SIG-M5 treated with dmso at 0.1 percent for 504 hours (cell line): ENCODE measurements at regions not wholly inside any gene's neighbourhood (a gene's known extent, or its start where the extent isn't known, plus 50 kb on each side); places are given as distances from the start of the nearest gene placed in this dataset.
"Not testable (repeated sequence)": the region's sequence is repeated elsewhere in the genome, so short reads cannot be mapped to it uniquely, and the experiment has no call there.

Experiments
- DNase-seq: peaks from one replicate; lab custom pipeline; 2025; ENCODE audit not compliant: unreplicated experiment; lab: John Stamatoyannopoulos, UW

DNA sequence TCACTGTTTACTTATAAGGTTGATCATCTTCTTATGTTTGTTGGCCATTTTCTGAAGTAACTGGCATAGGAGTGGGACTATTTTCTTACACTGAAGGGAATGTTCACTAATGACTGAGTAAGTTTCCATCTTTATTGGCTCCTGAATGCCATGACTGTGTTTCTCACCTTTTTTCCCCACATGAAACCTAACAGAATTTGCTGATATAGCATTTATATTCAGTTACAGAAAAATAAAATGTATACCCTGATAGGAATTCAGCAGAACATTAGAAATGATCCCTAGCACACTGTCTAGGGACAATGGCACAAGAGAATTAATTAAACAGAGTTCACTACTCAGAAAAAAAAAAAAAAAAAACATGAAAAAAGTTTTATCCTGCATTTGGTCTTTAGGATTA is 1465.1 kb upstream of the C9orf72 start:
- DNase-seq: no peak

DNA sequence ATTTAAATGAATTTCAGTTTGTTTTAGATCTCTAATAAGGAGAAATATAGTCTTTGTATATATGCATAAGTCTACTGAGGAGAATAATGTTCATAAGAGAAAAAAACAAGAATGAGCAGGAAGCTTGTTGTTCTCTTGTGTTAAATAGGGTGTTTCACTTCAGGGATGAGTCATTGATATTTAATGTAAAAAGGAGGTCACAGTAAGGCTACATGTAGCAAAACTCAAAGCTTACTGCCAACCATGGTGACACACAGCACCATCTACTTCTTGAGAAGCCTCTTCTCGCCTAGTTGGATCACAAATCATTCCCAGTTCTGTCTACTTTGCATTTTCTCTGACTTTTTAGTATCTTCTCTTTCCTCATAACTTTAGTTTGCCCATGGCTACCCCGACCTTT is 1466.0 kb upstream of the C9orf72 start:
- DNase-seq: no peak

DNA sequence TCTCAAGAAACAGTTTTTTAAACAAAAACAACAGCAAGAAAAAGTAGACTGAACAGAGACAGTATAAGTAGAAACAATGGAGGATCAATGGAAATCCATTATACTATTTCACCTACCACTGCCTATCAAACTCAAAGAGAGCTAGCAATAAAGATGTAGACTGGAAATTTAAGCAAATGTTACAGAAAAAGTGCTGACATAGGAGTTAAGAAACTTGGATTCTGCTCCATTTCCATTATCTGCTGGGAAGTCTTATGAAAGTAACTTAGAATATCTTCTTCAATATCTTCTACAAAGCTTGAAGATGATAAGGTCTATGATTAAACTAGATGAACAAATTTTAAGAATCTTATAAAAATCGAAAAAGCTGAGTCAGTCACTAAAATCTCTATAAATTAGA is 1469.8 kb upstream of the C9orf72 start:
- no peak for DNase-seq

DNA sequence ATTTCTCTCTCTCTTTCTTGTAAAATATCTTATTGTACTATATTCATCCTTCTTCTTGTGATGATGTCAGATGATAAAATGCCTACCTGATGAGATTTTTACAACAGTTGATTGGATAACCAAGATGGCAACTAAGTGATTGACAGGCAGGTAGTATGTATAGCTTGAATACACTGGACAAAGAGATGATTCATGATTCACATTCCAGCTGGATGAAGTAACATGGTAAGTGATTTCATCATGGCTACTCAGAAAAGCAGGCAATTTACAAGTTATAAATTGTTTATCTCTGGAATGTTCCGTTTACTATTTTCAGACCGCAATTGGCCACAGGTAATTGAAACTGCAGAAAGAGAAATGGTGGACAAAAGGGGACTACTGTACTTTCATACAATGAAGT is 1471.7 kb upstream of the C9orf72 start:
- no peak for DNase-seq

DNA sequence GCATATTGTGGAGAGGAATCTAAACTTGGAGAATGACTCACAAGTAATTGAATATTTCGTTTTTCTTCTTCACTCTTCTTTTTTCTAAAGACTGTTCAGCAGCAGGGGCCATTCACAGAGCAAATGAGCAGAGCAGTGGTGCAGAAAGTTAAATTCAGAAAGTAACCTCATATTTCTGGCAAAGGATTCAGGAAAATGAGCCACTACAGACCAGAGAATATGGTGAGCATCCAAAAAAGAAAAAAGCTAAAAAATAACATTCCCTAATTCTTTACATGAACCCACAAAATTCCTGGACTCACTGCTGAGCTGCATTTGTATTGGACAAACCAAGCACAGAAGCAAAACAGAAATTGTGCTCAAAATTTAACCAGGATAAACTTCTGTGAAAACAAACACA is 1486.8 kb upstream of the C9orf72 start:
- no peak for DNase-seq

DNA sequence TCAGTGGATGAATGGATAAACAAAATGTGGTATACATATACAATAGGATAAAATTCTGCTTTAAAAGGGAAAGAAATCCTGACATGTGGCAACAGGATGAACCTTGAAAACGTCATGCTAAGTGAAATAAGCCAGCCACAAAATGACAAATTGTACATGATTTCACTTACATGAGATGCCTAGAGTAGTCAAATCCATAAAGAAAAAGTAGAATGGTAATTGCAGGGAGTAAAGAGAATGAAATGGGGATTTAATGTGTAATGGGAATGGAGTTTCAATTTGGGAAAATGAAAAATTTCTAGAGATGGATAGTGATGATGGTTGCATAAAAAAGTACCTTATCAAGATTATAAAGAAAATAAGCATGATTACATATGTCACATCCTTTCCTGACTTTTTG is 1489.2 kb upstream of the C9orf72 start:
- no peak for DNase-seq

DNA sequence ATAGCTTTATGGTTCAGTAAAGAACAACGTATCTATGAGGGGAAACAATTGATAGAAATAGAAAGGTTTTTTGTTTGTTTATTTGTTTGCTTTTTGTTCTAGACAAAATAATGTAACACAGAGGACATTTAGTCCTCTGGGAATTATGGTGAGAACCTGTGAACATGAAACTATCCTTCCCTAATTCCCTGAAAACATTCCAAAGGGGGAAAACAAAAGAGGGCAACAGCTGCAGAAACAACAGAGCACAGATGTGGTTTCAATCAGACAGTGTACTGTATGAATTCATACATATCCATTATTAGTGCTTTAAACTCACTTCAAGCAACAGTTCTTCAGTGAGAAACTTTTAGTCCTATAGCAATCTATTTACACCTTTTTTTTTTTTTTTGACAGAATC is 1489.8 kb upstream of the C9orf72 start:
- no peak for DNase-seq

DNA sequence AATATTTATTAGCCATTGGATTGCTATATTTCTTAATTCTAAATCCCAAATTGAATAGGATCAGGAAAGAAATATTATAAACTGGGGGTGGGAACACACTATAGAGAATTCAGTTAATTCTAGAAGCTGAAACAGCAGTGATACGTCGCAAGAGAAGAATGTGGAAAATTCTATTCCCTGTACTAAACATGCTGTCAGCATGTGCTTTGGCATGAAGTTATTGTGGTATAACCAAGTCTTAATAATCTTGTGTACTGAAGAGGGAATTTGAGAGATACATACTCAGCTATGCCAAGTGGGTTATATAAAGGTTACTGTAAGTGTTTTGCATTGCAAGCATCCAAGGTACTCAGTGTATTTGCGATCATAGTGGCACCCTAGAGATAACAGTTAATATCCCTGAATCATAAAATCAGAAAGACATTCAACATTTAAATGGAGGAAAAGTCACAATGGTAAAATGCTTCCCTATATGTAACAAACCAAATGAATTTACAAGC is 1492.9 kb upstream of the C9orf72 start:
- no peak for DNase-seq

DNA sequence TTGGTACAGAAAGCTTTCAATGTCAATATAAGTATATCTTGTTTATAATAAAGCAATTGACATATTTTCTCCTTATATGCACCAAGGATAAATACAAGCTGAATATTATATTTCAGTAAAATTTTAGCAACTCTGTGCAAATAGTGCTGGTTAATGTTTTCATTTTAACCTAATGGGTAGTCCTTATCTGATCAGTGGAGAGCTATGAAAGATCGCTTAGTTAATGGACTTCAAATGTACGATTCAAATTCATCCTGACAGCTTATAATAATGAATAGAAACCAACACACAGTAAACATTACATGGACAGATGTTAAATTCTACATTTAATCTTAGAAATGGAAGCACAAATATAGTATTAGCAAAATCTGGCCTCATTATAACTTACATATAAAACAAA is 1495.2 kb upstream of the C9orf72 start:
- DNase-seq: no peak

DNA sequence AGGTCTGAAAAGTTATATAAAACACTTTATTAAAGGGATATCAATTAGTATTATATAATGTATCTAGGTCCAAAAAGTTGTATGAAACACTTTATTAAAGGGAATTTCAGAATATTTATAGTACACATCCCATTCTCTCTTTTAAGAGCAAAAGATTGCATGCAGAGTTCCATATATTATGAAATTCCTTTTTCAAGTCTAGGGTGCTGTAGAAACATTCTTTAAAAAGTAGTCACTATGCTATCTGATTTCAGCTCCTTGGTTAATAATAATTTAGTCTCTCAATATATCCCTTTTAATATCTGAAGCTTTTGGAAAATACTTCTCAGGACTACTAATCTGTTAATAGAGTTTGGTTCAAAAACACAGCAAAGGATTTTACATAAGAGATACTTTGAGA is 1496.1 kb upstream of the C9orf72 start:
- no peak for DNase-seq

DNA sequence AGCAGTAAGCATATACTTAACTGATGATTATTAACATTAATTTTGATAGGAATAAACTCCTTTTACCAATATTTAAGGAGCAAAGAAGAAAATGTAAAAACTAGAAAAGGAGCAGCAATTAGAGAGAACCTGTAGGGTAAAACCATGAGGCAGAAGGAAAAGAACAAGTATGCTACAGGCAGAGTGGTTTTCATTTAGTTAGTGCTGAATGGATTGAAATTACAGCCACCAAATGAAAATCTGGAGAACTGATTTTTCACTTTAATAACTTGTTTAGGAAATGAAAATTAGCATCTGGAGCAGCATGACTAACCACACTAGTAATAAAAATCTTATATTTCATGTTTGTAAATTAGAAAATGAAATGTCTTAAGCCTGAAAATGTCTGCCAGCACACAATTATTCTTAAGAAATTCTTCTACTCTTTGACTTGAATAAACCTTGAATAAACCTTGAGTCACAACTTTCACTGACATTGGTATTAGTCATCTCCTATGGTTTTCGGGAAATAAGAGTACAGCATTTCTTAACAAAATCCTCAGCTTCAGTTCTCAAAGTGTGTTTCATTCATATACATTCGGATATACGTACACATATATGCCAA is 1504.9 kb upstream of the C9orf72 start:
- no peak for DNase-seq

DNA sequence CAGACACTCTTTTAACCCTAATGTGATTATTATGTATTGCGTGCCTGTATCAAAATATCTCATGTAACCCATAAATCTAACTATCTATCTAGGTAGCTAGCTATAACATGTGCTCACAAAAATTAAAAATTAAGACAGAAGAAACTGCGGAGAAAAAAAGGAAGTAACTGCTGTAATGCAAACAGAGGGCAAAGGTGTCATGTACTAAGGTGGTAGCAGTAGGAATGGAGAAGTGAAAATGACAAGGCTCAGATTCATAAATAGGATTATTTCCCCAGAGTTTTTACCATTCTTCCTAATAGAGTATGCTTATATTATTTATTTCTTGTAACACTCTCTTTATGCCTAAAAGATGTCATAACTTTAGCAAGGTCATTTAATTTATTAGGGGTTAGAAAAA is 1527.5 kb upstream of the C9orf72 start:
- no peak for DNase-seq

DNA sequence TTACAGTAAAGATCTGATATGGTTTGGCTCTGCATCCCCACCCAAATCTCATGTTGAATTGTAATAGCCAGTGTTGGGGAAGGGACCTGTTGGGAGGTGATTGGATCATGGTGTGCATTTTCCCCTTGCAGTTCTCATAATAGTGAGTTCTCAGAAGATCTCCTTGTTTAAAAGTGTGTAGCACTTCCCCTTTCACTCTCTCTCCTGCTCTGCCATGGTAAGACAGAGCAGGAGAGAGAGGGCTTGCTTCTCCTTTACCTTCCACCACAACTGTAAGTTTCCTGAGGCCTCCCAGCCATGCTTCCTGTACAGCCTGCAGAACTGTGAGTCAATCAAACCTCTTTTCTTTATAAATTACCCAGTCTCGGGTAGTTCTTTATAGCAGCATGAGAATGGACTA is 1530.9 kb upstream of the C9orf72 start:
- not testable (repeated sequence) for DNase-seq

DNA sequence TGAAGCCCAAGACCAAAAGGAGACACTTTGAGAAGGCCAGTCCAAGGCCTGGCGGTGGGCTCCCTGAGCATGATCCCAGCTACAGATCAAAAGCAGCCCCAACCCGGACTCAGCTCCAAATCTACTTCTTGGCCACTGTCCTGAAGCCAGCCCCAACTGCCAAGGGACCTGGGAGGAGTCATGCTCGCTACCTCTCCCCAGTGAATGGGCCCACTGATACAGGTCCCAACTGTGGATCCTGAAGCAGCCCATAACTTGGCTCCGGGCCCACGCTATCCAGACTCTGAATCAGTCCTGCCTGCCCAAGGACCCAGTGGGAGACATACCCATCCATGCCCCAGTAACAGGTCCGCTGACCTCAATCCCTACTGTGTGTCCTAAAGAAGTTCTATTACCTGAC is 1545.3 kb upstream of the C9orf72 start:
- no peak for DNase-seq

DNA sequence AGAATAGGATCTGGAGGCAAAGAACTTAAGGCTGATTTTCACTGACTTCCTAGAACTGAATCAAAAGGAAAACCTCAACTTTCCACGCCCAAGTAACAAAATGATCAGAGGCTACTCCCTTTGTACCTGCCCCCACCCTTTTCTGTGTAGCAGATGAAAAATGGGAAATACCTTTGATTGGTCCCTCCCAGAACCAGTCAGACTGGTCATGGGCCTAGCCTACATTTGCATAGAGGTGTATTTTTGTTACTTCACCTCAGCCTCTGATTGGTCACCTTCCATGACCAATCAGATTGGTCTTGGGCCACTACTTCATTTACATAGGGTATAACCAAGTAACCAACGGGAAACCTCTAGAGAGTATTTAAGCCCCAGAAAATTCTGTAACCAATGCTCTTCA is 1553.5 kb upstream of the C9orf72 start:
- DNase-seq: no peak

DNA sequence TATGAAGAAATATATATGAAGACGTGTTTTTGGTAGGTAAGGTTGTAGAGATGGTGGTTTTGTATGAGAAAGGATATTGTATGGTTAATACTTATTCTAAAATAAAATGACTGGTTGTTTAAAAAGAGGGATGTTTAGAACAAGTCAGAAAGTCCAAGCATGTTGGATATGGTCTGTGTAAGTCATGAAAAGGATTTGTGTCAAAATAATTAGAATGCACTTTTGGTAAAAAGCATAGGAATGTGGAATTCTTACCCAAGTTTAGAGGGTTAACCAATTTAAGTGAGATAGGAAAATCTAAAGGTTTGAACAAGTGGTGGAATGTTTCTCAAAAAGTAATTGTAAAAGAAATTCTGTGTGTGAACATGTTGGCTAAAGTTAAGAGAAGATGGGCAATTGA is 1556.5 kb upstream of the C9orf72 start:
- DNase-seq: no peak

DNA sequence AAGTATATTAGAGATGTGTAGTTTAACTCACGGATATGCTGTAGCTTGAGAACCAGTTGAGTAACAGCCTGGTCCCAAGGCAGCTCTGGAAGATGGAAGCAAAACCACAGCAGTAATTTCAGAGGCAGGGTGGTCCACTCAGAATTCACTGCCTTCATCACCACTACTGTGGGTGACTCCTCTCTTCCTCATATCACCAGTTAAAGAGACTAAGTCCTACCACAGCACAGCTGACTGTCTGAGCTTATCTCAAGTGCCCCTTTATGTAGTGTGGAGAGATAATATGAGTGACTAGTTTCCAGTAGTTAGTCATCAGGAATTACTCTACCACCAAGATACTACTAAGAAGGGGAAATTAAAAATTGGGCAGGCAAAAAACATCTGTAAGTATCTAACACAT is 1571.2 kb upstream of the C9orf72 start:
- no peak for DNase-seq

DNA sequence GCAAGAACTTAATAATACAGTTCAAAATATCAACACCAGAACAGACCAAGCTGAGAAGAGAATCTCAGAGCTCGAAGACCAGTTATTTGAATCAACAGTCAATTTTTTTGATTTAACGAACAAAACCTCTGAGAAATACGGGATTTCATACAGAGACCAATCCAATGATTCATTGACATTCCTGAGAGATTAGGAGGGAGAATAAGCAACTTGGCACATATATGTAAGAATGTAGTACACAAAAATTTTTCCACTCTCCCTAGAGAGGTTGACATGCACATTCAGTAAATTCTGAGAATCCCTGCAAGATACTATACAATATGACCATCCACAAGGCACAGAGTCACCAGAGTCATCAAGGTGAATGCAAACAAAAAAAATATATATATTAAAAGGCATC is 1577.3 kb upstream of the C9orf72 start:
- DNase-seq: no peak

DNA sequence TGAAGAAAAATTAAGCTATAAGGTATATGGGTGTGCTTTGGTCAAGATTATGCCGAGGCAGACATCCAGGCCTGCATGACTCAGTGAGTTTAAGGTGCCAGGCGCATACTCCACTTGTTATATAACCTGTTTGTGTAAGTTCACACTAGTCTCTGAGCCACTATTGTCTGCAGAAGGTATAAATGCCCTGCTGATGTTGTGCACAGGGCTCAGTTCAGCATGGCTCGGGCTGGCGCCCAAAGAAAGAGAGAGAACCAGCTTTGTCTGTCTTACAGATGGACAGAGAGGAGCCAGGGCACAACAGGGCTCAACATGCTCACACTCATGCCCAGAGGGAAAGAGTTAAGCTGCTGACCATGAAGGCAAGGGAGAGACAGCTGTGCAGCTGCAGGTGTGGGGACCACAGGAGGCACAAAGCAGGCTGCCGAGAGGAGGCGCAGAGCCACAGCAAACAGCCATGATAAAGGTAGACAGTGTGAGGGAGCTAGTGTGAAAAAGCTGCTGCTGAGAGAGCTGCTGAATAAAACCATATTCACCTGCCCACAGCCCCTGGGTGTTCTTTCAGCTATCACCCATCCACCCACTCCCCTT is 1587.6 kb upstream of the C9orf72 start:
- no peak for DNase-seq

DNA sequence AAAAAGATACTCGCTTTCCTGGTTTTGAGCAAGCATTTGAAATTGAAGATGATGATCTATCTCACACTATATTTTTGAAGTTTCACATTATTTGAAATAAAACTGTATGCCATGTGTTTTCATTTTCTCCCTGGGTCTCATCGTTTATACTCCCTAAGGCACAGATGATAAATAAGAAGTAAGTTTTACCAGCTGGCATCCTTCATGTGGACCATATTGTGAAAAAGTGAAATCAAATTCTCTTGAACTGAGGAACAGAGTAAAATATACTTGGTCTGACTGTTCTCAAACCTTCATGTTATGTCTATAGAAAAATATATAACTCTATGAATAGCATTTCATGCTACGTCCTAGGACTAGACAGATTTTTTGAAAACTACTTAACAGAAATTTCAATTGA is 1600.9 kb upstream of the C9orf72 start:
- no peak for DNase-seq

DNA sequence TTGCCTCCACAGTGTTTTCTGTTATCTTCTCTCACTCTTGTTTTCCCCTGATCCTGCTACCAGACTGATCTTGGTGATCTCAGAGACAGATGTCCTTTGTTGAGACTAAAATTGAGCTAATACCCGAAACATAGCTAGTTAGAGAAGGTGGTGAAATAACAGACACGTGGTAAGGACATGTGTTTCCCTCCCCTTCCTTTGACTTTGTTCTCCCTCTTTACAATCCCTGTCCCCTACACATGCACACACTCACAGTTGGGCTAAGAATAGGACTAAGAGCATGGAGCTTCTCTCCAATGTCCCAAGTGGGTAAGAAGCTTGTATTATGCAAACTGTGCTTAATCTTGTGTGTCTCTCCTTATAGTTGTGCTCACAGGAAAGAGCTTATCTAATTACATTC is 1603.0 kb upstream of the C9orf72 start:
- no peak for DNase-seq

DNA sequence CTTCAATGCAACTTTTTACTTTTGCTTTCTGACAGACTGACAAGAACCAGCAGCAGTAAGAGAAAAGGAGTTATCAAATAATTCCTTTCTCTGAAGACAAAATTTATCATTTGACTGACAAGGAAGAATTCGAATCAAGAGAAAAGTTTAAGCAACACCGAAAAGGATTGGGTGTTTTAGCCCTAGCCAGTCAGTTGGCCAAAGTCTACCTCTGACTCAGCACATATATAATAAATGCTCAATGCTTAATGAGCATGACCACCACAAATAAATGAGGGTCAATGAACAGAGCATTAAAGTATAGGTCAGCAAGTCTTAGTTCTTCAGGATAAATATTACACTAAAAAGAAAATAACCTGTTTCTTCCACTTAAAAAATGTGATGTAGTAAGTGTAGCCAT is 1603.5 kb upstream of the C9orf72 start:
- no peak for DNase-seq

DNA sequence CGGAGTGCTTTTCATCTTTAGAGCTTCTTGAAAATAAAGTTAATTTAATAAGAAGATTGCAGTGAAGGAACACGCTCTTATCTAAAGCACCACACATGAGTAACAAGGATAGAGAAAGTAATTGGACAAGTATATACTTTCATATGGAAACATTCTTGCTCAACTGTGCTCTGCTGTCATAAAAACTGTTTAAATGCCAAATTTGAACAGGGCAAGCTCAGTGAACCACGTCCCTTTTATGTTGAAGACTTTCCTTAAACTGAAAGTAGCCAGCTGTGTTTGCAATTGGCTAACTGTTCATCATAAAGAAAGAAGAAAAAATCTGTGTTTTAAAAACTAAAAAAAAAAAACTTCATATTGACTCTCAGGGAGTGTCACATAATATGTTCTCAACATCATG is 1610.7 kb upstream of the C9orf72 start:
- no peak for DNase-seq
